NCI-H510A treated with DMSO at 0.1 percent for 48 hours (cell line): ENCODE measurements at regions not wholly inside any gene's neighbourhood (a gene's known extent, or its start where the extent isn't known, plus 50 kb on each side); places are given as distances from the start of the nearest gene placed in this dataset.

Experiments used
- DNase-seq: peaks from one replicate; lab custom pipeline; 2025; lab: John Stamatoyannopoulos, UW

- no peak for DNase-seq
Observed at GRCh38 chr9:8088477-8088876, 288.9 kb upstream of the DMAC1 start.

- peak; percentile 61 for DNase-seq
Observed at GRCh38 chr9:8085986-8086385, 286.4 kb upstream of the DMAC1 start.

- no peak for DNase-seq
Observed at GRCh38 chr9:8078641-8079140, 279.1 kb upstream of the DMAC1 start.

GRCh38 chr9:8074713-8075286 is 275.2 kb upstream of the DMAC1 start:
- DNase-seq: no peak

GRCh38 chr9:8071445-8071798 is 271.8 kb upstream of the DMAC1 start:
- no peak for DNase-seq

GRCh38 chr9:8070779-8071444 is 271.3 kb upstream of the DMAC1 start:
- no peak for DNase-seq

GRCh38 chr9:8062459-8062858 is 262.9 kb upstream of the DMAC1 start:
- no peak for DNase-seq

GRCh38 chr9:8053501-8053900 is 253.9 kb upstream of the DMAC1 start:
- no peak for DNase-seq

- no peak for DNase-seq
Observed at GRCh38 chr9:8052991-8053390, 253.4 kb upstream of the DMAC1 start.

- DNase-seq: no peak
Observed at GRCh38 chr9:8037745-8038144, 238.2 kb upstream of the DMAC1 start.

GRCh38 chr9:8036914-8037524 is 237.4 kb upstream of the DMAC1 start:
- no peak for DNase-seq

- no peak for DNase-seq
Observed at GRCh38 chr9:8033794-8034193, 234.2 kb upstream of the DMAC1 start.

- DNase-seq: no peak
Observed at GRCh38 chr9:8030095-8030494, 230.5 kb upstream of the DMAC1 start.

GRCh38 chr9:8027351-8027750 is 227.8 kb upstream of the DMAC1 start:
- no peak for DNase-seq

GRCh38 chr9:8025551-8025950 is 226.0 kb upstream of the DMAC1 start:
- no peak for DNase-seq

GRCh38 chr9:8020186-8020585 is 220.6 kb upstream of the DMAC1 start:
- no peak for DNase-seq

- DNase-seq: no peak
Observed at GRCh38 chr9:8019636-8020035, 220.1 kb upstream of the DMAC1 start.

- DNase-seq: no peak
Observed at GRCh38 chr9:8014997-8015682, 215.6 kb upstream of the DMAC1 start.

GRCh38 chr9:8012986-8013385 is 213.4 kb upstream of the DMAC1 start:
- no peak for DNase-seq

- DNase-seq: no peak
Observed at GRCh38 chr9:8011974-8012373, 212.4 kb upstream of the DMAC1 start.

- DNase-seq: no peak
Observed at GRCh38 chr9:7996558-7996957, 197.0 kb upstream of the DMAC1 start.

GRCh38 chr9:7988644-7989280 is 189.2 kb upstream of the DMAC1 start:
- DNase-seq: no peak

- DNase-seq: no peak
Observed at GRCh38 chr9:7984692-7985091, 185.1 kb upstream of the DMAC1 start.
